GM12891 (cell line): ENCODE measurements at regions not wholly inside any gene's neighbourhood (a gene's known extent, or its start where the extent isn't known, plus 50 kb on each side); places are given as distances from the start of the nearest gene placed in this dataset.

Experiments
- POLR2A ChIP-seq: IDR thresholded peaks from 2 replicates; pipeline ENCODE4 v1.6.1; 2011; ENCODE audit warnings: low read depth, low read length, control low read depth
- POLR2AphosphoS5 ChIP-seq: IDR thresholded peaks from 2 replicates; pipeline ENCODE4 v1.6.1; 2011; ENCODE audit warnings: low read depth, low read length, control low read depth
- SPI1 ChIP-seq: IDR thresholded peaks from 2 replicates; pipeline ENCODE4 v1.6.1; 2011; ENCODE audit warnings: low read depth, low read length, control low read depth
- TAF1 ChIP-seq: IDR thresholded peaks from 2 replicates; pipeline ENCODE4 v1.6.1; 2011; ENCODE audit warnings: low read depth, low read length, control low read depth

- TF ChIP-seq SPI1 (no peak), POLR2A (no peak), POLR2AphosphoS5 (no peak), TAF1 (no peak)
Measured at GRCh38 chr14:55921511-55921910, 196.7 kb upstream of the PELI2 start.
